ENCODE measurements at regions not wholly inside any gene's neighbourhood (a gene's known extent, or its start where the extent isn't known, plus 50 kb on each side); places are given as distances from the start of the nearest gene placed in this dataset.

DNA sequence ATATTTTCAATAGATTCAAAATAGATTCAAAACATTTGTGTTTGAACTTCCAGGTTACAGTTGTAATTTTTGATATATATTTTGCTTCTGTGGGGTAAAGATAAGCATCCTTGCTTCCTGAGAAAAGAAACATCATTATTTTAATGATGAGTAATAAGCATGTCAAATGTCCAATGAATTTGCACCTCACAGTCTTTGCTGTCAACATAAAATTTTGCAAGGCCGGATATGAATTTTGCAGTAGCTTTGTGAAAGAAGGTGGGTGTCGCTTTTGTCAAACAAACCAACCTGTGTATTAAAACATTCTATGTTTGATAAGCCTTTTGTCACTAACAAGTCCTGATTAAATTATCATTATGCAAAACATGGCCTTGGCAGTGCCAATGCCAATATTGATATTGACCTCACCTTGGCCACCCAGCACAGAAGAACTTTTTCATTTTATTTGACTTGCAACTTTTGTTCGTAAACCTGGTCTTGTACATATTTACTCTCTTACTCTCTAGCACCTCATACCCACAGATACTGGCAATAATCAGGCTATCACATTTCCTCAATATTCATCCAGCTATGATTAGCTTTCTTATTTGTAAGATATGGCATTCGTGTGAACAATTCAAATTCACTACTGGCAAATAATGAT lies 645.0 kb upstream of the KLF4 start:
- Histone ChIP-seq H3K27me3 (no peaks in the 10 kb centered on the region), H3K36me3 (no peaks in the 10 kb centered on the region), H3K9me3 (no peaks in the 10 kb centered on the region), H3K27ac (no peak overlapping the region), H3K4me3 (no peak overlapping the region), H3K4me1 (no peaks in the 10 kb centered on the region)
- no peak for TF ChIP-seq POLR2A (IDR thresholded peaks at IDR 0.05)
- TF ChIP-seq POLR2AphosphoS5 (IDR thresholded peaks at IDR 0.05; ENCODE audit: insufficient read depth in 1 of 2, low read depth in 1 of 2), result no peak
- TF ChIP-seq, protein P1, sequence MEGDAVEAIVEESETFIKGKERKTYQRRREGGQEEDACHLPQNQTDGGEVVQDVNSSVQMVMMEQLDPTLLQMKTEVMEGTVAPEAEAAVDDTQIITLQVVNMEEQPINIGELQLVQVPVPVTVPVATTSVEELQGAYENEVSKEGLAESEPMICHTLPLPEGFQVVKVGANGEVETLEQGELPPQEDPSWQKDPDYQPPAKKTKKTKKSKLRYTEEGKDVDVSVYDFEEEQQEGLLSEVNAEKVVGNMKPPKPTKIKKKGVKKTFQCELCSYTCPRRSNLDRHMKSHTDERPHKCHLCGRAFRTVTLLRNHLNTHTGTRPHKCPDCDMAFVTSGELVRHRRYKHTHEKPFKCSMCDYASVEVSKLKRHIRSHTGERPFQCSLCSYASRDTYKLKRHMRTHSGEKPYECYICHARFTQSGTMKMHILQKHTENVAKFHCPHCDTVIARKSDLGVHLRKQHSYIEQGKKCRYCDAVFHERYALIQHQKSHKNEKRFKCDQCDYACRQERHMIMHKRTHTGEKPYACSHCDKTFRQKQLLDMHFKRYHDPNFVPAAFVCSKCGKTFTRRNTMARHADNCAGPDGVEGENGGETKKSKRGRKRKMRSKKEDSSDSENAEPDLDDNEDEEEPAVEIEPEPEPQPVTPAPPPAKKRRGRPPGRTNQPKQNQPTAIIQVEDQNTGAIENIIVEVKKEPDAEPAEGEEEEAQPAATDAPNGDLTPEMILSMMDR (IDR thresholded peaks at IDR 0.05), result no peak
- intact Hi-C loops (cut with DNase I), result no loop called here
- no peak for DNase-seq (ENCODE audit: extremely low spot score in 2 of 2)

DNA sequence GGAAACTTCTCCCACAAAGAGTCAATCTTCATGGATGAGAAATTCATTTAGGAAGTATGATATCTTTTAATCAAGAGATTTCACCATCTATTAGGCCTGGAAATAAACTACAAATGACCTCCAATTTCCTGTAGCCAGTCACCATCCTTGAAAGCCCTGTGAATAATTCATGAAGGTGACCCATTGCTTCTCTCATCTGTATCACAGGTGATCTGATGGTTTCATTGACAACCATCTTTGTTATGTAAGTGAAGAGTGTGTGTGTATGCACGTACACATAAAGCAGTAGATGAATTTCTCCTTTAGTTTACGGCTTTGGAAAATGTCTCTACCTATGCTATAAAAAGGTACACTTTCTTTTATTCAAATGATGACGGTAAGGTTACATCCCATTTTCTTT lies 644.1 kb upstream of the KLF4 start:
- Histone ChIP-seq H3K9me3 (no peaks in the 10 kb centered on the region), H3K36me3 (no peaks in the 10 kb centered on the region), H3K27ac (no peak overlapping the region), H3K27me3 (no peaks in the 10 kb centered on the region), H3K4me3 (no peak overlapping the region), H3K4me1 (no peaks in the 10 kb centered on the region)
- DNase-seq (ENCODE audit: extremely low spot score in 2 of 2), result no peak
- TF ChIP-seq, protein P1 (IDR thresholded peaks at IDR 0.05), result no peak
- TF ChIP-seq POLR2AphosphoS5 (IDR thresholded peaks at IDR 0.05; ENCODE audit: insufficient read depth in 1 of 2, low read depth in 1 of 2) (no peak), POLR2A (IDR thresholded peaks at IDR 0.05) (no peak)
- intact Hi-C loops (cut with DNase I), result no loop called here

DNA sequence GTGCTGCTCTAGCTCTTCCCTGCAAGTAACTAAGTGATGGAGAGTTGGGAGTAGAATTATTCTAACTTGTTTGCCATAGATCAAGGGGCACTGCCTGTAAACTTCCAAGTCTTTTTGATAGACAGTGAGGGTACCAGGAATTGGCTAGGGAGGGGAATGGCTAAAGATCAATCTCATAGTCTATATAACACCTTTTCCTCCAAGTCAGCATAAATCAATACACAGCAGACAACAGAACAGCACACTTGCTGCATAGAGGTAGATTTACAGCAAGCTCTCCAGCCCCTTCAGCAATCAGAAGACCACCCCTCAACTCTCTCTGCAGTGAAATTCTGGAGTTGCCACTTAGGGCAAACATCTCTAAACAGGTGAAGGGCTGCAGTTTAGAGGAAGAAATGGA lies 643.5 kb upstream of the KLF4 start:
- Histone ChIP-seq H3K27me3 (no peaks in the 10 kb centered on the region), H3K4me1 (no peaks in the 10 kb centered on the region), H3K9me3 (no peaks in the 10 kb centered on the region), H3K4me3 (no peak overlapping the region), H3K27ac (no peak overlapping the region), H3K36me3 (no peaks in the 10 kb centered on the region)
- intact Hi-C loops (cut with DNase I), result no loop called here
- DNase-seq (ENCODE audit: extremely low spot score in 2 of 2), result no peak
- TF ChIP-seq POLR2AphosphoS5 (IDR thresholded peaks at IDR 0.05; ENCODE audit: insufficient read depth in 1 of 2, low read depth in 1 of 2) (no peak), POLR2A (IDR thresholded peaks at IDR 0.05) (no peak)

DNA sequence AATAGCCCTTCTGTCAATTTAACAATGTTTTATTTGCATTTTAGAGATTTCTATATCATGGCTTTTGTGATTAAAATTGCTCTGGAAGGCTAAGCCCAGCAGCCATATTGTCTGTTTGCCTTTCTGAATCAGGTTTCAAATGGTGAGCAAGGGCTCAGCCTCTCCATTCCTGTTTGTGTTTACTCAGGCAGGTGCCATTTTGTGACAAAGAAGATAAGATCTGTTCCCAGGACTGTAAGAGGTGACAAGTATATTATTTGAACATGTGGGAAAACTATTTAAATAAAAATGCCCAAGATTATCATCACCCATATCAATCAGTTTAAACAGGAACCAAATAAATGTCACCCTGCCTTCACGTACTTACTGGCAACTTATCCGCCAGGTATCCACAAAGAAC lies 641.3 kb upstream of the KLF4 start:
- H3K27ac ChIP-seq, result no peak overlapping the region
- intact Hi-C loops (cut with DNase I), result no loop called here
- H3K4me3 ChIP-seq, result no peak overlapping the region

DNA sequence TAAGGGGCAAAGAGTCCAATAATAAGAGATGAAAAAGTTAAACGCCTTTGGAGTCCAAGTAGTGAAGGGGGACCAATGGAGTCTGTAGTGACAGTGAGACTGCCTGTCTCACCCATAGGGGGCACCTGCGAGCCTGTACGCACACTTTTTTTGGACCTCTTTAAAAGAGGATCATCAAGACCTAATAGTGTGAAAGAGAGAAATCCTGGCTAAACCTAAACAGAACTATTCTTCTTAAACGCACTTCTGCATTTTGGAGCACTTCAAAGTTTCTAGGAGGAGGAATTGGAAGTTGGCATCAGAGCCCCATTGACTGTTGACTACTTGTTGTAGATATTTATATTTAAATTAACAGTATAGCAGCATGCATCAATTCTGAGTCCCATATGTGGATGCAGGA lies 636.1 kb upstream of the KLF4 start:
- DNase-seq (ENCODE audit: extremely low spot score in 2 of 2), result no peak
- Histone ChIP-seq H3K4me1 (no peaks in the 10 kb centered on the region), H3K9me3 (no peaks in the 10 kb centered on the region), H3K36me3 (no peaks in the 10 kb centered on the region), H3K4me3 (no peak overlapping the region), H3K27ac (no peak overlapping the region), H3K27me3 (no peaks in the 10 kb centered on the region)
- TF ChIP-seq POLR2AphosphoS5 (IDR thresholded peaks at IDR 0.05; ENCODE audit: insufficient read depth in 1 of 2, low read depth in 1 of 2), result no peak
- TF ChIP-seq, protein P1 (IDR thresholded peaks at IDR 0.05), result no peak
- no peak for TF ChIP-seq POLR2A (IDR thresholded peaks at IDR 0.05)
- intact Hi-C loops (cut with DNase I), result no loop called here

More for the DNA sequence above, 641.3 kb upstream of the KLF4 start:
- Histone ChIP-seq H3K4me1 (no peaks in the 10 kb centered on the region), H3K36me3 (no peaks in the 10 kb centered on the region), H3K27me3 (no peaks in the 10 kb centered on the region), H3K9me3 (no peaks in the 10 kb centered on the region)
- TF ChIP-seq POLR2A (IDR thresholded peaks at IDR 0.05) (no peak), POLR2AphosphoS5 (IDR thresholded peaks at IDR 0.05; ENCODE audit: insufficient read depth in 1 of 2, low read depth in 1 of 2) (no peak)
- TF ChIP-seq, protein P1 (IDR thresholded peaks at IDR 0.05), result no peak
- no peak for DNase-seq (ENCODE audit: extremely low spot score in 2 of 2)

Measured in vagina (tissue), 2 donors.